ENCODE measurements at regions not wholly inside any gene's neighbourhood (a gene's known extent, or its start where the extent isn't known, plus 50 kb on each side); places are given as distances from the start of the nearest gene placed in this dataset.

- no peaks in the 10 kb centered on the region for H3K79me2 ChIP-seq (ENCODE audit: control insufficient read depth, insufficient read depth, low read length)
- no TSS peak for BruUV-seq (replicated peaks)
- no peak overlapping the region for H3K4me2 ChIP-seq (ENCODE audit: insufficient read depth, low read length)
- no peak overlapping the region for H2AFZ ChIP-seq (ENCODE audit: low read depth, low read length)
- CTCF ChIA-PET = no interaction called here
- H3K4me3 ChIP-seq (replicated peaks in 1 of 3; ENCODE audit: insufficient read depth in 1 of 3, low read depth in 1 of 3, low read length in 3 of 3) = no peak overlapping the region
- no peaks in the 10 kb centered on the region for H3K9me1 ChIP-seq (replicated peaks; ENCODE audit: control insufficient read depth, extremely low read depth, insufficient read depth, low read length)
- no peak overlapping the region for H3K27ac ChIP-seq (ENCODE audit: insufficient read depth, low read depth, low read length)
- H3K27me3 ChIP-seq (ENCODE audit: control insufficient read depth in 2 of 2, insufficient read depth in 2 of 2, low read length in 2 of 2) = no peaks in the 10 kb centered on the region
- no peaks in the 10 kb centered on the region for H3K36me3 ChIP-seq (ENCODE audit: control insufficient read depth in 2 of 2, extremely low read depth in 1 of 2, insufficient read depth in 2 of 2, low read length in 2 of 2)
- DNase-seq (ENCODE audit: low read depth, low spot score) = no peak
- dilution Hi-C loops (cut with MboI; ENCODE audit: extremely low pct_ligation_motif_present, low sequenced_read_pairs) = no loop called here
- peaks cover 12% of the 10 kb centered on the region for H3K9me3 ChIP-seq (replicated peaks; ENCODE audit: control insufficient read depth, insufficient read depth, low read length)
- TF ChIP-seq, protein P1, sequence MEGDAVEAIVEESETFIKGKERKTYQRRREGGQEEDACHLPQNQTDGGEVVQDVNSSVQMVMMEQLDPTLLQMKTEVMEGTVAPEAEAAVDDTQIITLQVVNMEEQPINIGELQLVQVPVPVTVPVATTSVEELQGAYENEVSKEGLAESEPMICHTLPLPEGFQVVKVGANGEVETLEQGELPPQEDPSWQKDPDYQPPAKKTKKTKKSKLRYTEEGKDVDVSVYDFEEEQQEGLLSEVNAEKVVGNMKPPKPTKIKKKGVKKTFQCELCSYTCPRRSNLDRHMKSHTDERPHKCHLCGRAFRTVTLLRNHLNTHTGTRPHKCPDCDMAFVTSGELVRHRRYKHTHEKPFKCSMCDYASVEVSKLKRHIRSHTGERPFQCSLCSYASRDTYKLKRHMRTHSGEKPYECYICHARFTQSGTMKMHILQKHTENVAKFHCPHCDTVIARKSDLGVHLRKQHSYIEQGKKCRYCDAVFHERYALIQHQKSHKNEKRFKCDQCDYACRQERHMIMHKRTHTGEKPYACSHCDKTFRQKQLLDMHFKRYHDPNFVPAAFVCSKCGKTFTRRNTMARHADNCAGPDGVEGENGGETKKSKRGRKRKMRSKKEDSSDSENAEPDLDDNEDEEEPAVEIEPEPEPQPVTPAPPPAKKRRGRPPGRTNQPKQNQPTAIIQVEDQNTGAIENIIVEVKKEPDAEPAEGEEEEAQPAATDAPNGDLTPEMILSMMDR (IDR thresholded peaks at IDR 0.05; ENCODE audit: extremely low read depth in 1 of 2, insufficient read depth in 1 of 2, low read depth in 1 of 2, low read length in 2 of 2) = no peak
- TF ChIP-seq POLR2A (IDR thresholded peaks at IDR 0.05; ENCODE audit: low read depth, low read length) (no peak), EZH2 (IDR thresholded peaks at IDR 0.05; ENCODE audit: borderline replicate concordance, low read depth, low read length, severe bottlenecking) (no peak), GATA2 (IDR thresholded peaks at IDR 0.05; ENCODE audit: insufficient read depth, insufficient read length, low read depth, low read length) (no peak), POLR2AphosphoS5 (IDR thresholded peaks at IDR 0.05; ENCODE audit: insufficient read depth, low read depth, low read length) (no peak), FOS (IDR thresholded peaks at IDR 0.05; ENCODE audit: borderline replicate concordance, insufficient read depth, low read length) (no peak)
- H4K20me1 ChIP-seq (replicated peaks; ENCODE audit: control insufficient read depth, extremely low read depth, insufficient read depth, low read length) = no peaks in the 10 kb centered on the region
- POLR2A ChIA-PET = no interaction called here
- no peak for FAIRE-seq
- no peak overlapping the region for H3K9ac ChIP-seq (replicated peaks; ENCODE audit: extremely low read depth, insufficient read depth, low read length)
- intact Hi-C loops (cut with micrococcal nuclease) = no loop called here
- no peaks in the 10 kb centered on the region for H3K4me1 ChIP-seq (ENCODE audit: control insufficient read depth, extremely low read depth, insufficient read depth, low read length)
Measured at GRCh38 chr5:167819406-167819805, 472.0 kb upstream of the WWC1 start.

Data from endothelial cell of umbilical vein (primary cell).